HG03280 (cell line): ENCODE measurements at regions not wholly inside any gene's neighbourhood (a gene's known extent, or its start where the extent isn't known, plus 50 kb on each side); places are given as distances from the start of the nearest gene placed in this dataset.
"Not testable (repeated sequence)": the region's sequence is repeated elsewhere in the genome, so short reads cannot be mapped to it uniquely, and the experiment has no call there.

Experiments
- ATAC-seq: cut with Tn5 transposase; IDR thresholded peaks from one replicate; pipeline ENCODE4 v1.9.1; 2021; ENCODE audit warnings: mild to moderate bottlenecking, moderate library complexity; ENCODE audit not compliant: unreplicated experiment

GRCh38 chr4:42205541-42205940 is 53.1 kb upstream of the BEND4 start:
- ATAC-seq, result no peak

- no peak for ATAC-seq
These were observed 64.2 kb upstream of the BEND4 start for GRCh38 chr4:42216664-42217063.

DNA sequence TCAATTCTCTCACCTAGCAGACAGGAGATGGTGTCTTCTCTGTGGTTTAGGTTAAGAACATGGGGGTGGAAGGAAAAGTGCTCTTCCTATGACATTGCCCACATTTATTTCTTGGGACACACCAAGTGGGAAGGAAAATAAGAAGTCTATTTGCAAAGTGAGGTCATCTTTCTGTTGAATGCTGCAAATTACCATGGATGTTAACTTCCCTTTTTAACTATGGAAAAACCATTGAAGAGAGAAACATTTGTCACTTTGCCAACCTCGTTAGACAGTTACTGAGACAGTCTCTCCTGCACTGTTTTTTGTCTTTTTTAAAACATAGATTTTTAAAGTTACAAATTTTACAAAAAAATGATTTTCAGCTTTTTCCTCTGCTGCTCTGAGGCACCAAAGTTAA is 72.8 kb upstream of the BEND4 start:
- no peak for ATAC-seq

- no peak for ATAC-seq
These were observed 82.4 kb upstream of the BEND4 start for GRCh38 chr4:42234817-42235216.

DNA sequence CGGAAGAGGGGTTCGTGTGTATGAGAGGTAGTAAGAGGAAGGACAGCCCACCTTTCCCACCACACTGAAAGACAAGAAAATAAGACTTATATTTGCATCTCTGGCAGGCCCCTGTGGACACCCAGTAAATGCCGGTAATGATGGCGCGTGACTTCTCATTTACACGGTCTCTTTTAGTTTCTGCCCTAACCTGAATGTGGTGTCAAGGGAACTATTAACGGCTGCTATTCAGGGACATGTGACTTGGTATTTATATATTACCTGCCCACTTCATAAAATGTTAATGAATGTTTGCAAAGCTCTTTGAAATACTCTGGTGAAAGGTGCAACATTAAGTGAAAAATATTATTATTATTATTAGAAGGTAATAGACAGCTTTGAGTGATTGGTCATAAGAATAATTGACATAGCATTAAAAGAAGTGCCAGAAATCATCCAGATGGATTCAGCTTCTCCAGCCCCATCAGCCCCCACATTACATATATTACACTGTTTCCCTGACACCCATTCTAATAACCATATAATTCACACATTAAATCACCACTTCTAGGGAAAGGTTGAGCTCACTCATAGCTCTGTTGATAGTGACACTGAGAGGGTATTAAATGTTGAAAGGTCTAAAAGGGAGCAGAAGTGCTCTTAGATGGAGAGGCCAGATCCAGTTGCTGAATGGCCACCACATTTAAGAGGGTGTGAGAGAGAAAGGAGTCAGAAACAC is 83.0 kb upstream of the BEND4 start:
- ATAC-seq, result no peak

DNA sequence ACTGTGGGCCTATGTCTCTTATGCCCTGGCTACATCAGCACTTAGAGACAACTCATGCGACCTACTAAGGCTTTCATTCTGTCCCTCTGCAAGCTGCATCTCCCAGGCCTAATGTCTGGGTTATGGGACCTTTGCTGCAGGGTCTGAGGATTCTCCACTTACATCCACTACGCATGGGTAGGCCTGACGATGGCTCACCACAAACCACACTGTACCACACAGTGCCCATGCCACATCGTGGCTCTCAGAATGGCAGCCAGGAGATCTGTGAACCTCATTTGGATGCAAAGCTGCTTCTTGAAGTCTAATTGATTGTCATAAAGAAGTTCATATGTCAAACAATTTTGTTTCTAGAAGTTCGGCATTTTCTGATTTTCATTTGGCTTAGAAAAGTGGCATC is 84.6 kb upstream of the BEND4 start:
- ATAC-seq, result no peak

- ATAC-seq, result no peak
These were observed 85.0 kb upstream of the BEND4 start for GRCh38 chr4:42237451-42237850.

GRCh38 chr4:42248972-42249371 is 96.5 kb upstream of the BEND4 start:
- ATAC-seq, result no peak

GRCh38 chr4:42252315-42252714 is 99.9 kb upstream of the BEND4 start:
- no peak for ATAC-seq

DNA sequence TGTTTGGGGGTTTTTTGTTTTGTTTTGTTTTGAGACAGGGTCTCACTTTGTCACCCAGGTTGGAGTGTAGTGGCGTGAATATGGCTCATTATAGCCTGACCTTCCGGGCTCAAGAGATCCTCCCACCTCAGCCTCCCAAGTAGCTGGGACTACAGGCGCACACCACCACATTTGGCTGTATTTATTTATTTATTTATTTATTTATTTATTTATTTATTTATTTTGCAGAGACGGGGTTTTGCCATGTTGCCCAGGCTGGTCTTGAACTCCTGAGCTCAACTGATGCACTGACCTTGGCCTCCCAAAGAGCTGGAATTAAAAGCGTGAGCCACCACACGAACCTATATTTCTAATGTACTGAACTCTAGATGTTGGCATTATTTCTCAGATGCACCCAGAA is 105.2 kb upstream of the BEND4 start:
- not testable (repeated sequence) for ATAC-seq

DNA sequence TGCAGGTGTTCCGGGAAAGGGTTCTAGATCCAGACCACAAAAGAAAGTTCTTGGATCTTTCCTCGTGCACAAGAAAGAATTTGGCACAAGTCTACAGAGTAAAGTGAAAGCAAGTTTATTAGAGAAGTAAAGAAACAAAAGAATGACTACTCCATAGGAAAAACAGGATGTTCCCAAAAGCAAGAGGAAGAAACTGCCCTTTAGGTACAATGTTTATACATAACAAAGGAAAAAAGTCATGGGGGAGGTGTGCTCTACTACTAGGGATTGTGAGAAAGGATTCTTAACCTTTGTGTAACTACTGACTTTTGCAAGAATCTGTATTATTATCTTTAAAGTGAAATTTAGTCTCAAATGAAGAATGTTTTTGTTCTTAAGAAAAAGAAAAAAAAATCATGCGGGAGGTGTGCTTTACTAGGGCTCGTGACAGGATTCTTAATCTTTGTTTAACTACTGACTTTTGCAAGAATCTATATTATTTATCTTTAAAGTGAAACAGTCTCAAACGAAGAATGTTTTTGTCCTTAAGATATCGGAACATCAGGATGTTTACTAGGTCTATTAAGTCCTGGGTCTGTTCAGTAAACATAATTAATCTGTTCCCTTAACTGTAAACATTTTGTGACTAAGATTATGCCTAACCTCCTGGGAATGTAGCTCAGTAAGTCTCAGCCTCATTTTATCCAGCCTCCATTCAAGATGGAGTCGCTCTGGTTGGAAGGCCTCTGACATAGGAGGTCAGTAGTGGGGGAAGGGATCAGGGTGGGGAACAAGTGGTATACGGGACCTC is 110.4 kb upstream of the BEND4 start:
- no peak for ATAC-seq

DNA sequence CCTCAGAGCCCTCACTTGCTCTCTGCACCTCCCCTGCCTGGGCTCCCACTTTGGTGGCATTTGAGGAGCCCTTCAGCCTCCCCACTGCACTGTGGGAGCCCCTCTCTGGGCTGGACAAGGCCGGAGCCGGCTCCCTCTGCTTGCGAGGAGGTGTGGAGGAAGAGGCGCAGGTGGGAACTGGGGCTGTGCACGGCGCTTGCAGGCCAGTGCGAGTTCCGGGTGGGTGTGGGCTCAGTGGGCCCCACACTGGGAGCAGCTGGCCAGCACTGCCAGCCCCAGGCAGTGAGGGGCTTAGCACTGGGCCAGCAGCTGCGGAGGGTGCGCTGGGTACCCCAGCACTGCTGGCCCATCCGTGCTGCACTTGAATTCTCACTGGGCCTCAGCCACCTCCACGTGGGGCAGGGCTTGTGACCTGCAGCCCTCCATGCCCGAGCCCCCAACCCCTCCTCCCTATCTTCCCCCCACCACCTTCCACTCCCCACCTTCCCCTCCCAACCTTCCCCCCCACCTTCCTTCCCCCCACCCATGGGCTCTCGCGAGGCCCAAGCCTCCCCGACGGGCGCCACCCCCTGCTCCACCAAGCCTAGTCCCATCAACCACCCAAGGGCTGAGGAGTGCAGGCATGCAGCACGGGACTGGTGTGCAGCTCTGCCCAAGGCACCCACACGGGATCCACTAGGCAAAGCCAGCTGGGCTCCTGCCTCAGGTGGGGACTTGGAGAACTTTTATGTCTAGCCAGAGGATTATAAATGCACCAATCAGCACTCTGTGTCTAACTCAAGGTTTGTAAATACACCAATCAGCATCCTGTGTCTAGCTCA is 113.5 kb upstream of the BEND4 start:
- ATAC-seq, result no peak

DNA sequence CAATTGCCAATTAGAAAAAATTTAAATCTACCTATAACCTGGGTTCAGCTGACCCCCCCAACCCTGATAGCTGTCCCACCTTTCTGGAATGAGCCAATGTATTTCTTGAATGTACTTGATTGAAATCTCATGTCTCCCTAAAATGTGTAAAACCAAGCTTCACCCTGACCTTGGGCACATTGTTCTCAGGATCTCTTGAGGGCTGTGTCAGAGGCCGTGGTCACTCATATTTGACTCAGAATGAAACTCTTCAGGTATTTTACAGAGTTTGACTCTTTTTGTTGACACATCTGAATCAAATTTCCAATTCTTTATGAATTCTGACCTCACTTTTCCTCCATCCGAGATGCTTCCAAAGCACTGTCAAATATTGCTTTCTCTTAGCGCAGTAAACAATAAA is 115.3 kb upstream of the BEND4 start:
- ATAC-seq, result no peak

DNA sequence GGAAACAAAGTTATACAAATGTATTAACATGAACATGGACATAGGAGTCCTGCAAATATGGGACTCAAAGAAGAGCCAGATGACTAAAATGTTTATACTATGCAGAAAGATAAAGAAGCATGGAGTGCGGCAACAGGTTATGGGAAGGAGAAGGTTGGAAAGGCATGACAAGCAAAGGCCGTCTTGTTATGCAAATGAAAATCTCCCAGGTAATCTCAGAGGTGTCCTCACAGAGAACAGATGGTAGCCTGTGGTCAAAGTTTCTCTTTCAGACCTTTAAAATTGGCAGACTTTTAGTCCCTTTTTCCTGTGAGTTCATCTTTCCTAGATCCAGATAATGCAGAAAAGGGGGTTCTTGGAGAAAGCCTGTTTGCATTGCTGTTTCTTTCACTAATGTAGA is 116.4 kb upstream of the BEND4 start:
- ATAC-seq, result no peak

DNA sequence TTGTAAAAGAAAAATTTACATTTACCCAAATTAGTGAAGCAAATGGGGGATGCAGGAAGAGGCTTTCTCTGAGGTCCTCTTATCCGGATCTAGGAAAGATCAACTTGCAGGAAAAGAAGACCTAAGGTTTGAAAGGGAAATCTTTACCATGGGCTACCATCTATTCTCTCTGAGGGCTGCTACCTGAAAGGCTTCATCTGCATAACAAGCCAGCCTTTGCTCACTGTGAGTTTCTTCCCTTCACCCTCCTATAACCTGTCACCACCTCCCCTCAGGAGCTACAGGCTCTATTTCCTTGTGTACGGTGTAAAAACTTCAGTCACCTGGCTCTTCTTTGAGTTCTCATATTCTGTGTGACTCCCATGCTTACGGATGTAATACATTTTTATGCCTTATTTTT is 118.6 kb upstream of the BEND4 start:
- no peak for ATAC-seq

- no peak for ATAC-seq
These were observed 120.0 kb upstream of the SHISA3 start for GRCh38 chr4:42277291-42277690.

DNA sequence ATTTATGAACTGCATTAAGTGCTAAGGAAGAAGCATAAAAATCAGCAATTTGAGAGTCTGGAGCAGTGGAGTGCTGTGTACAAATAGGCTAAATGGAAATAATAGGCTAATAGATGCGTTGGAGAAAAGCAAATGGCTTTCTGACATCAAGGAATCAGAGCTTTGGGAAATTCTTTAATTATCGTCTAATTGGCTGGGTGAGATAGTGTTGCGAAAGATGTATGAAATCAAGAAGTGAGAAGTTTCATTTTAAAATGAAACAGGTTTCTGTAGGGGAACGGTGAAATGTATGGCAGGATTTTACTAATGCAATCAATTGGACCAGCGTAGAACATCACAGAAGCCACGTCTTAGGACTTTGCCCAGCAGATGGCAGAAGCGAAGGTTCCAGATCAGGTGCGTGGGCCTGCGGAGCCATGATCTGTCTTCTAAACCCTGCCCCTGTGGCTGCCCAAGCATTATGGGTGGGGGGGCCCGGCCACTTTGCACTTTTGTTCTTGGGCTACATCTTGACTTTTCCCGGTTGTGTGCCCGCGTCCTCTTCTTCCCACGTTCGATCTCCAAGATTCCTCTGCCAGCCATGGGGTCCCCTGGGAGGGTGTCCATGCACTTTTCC is 118.5 kb upstream of the SHISA3 start:
- ATAC-seq, result no peak

GRCh38 chr4:42280327-42281095 is 116.8 kb upstream of the SHISA3 start:
- ATAC-seq, result peak; percentile 36

GRCh38 chr4:42281324-42282020 is 115.8 kb upstream of the SHISA3 start:
- peak; percentile 39 for ATAC-seq
